Spinal cord (tissue), 10 donors: ENCODE measurements at regions not wholly inside any gene's neighbourhood (a gene's known extent, or its start where the extent isn't known, plus 50 kb on each side); places are given as distances from the start of the nearest gene placed in this dataset. TPM values are rescaled to one million over a fixed set of nuclear protein-coding genes. Genes with fewer than 3 reads are reported as not detected.

ENCODE experiments used
- DNase-seq, 6 donors: peaks; one replicate each; pipeline versions ENCODE4 v3.0.0 to v3.0.0-alpha.2; 2013 to 2015; ENCODE audit warnings: low spot score in 6 of 6, low read depth in 4 of 6
- H3K27ac ChIP-seq: one replicate; pipeline ENCODE4 v1.5.1; 2013; ENCODE audit warnings: low read depth, low read length, control low read depth
- H3K27me3 ChIP-seq: one replicate; pipeline ENCODE4 v1.6.1; 2013; ENCODE audit warnings: low read length; ENCODE audit not compliant: control insufficient read depth, insufficient read depth
- H3K36me3 ChIP-seq: one replicate; pipeline ENCODE4 v1.6.1; 2013; ENCODE audit warnings: low read length; ENCODE audit not compliant: control insufficient read depth, insufficient read depth
- H3K4me1 ChIP-seq: one replicate; pipeline ENCODE4 v1.6.1; 2013; ENCODE audit warnings: low read length; ENCODE audit not compliant: control insufficient read depth, insufficient read depth
- H3K4me3 ChIP-seq: one replicate; pipeline ENCODE4 v1.5.1; 2013; ENCODE audit warnings: low read depth, low read length, control low read depth
- H3K9me3 ChIP-seq: one replicate; pipeline ENCODE4 v1.6.1; 2013; ENCODE audit warnings: low read length; ENCODE audit not compliant: control insufficient read depth, insufficient read depth
- WGBS: methylation state at CpG from one replicate; pipeline ENCODE4 v1.1.5; 2013; ENCODE audit warnings: missing lambda C conversion rate; ENCODE audit not compliant: insufficient coverage; 5-methylcytosine and 5-hydroxymethylcytosine counted together
- small RNA-seq: library from RNA; depleted of rRNA; stranded (forward); fragments of <200 nt; gene quantifications from one replicate; pipeline ENCODE3, GENCODE V24; 2014; ENCODE audit warnings: low replicate concordance
- donor health status: healthy.

DNA sequence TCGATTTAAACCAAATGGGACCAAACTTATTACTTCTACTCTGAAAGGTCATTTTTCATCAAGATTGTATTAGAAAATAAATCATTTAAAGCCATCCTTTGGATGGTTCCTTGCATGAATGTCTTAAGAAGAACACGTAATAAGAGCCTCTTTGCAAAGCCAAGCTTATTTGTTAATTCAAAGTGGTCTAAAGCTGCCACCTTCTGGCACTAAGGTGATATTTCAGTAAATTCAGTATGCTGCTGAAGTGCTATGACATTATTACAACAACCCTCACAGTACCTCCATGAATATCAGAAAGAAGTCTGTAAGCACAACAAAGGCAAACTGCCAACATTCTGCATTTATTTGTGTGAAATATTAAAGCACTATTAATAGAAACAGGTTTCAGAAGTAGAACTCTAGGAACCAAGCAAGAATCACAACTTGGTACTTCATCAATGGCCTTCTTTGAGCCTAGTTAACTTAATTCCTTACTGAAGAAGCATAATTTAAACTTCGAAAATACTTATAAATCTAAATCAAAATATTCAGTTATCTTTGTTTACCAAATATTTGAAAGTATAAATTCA lies 53.1 kb upstream of the TYRP1 start:
- no peaks in the 10 kb centered on the region for H3K9me3 ChIP-seq
- H3K27me3 ChIP-seq: no peaks in the 10 kb centered on the region
- no peak overlapping the region for H3K27ac ChIP-seq
- no peak overlapping the region for H3K4me3 ChIP-seq
- H3K4me1 ChIP-seq: no peaks in the 10 kb centered on the region
- no CpG with 5 or more reads among the region's 3 CpGs for WGBS
- DNase-seq: peak in 5 of 6 donors; percentile 15 to 93 (median 48)
- no peaks in the 10 kb centered on the region for H3K36me3 ChIP-seq

DNA sequence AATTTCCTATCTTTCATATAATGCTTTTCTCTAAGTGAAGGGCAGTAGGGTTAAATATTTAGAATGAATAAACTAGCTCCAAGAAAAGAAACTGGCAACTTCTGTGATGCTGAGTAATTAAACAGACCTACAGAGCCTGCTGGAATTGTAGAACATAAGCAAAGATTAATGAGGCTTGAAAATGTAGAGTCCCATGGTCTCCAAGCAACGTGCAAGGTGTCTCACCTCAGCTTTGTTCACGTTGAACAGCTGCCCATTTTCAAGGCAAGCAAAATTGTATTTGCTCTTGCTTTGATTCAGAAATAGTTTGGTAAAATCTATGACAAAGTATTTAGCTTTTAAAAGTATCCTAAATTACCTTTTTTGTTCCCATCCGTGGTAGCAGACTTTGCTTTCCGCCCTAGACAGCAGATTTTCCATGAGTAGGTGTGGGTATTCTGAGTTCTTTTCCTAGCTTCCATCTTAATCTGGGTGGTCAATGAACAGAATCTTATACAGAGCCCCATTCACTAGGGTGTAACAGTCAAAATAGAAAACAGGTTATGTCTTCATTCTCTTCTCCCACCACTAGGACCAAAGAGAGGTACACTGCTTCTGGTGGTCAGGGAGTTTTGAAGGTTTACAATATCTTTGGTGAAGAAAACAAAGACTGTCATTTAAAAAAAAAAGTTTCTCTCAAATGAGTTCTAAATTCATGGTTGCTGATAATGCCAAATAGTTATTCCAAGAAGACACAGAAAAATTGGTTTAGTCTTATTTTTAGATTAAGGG lies 52.1 kb upstream of the TYRP1 start:
- Histone ChIP-seq H3K9me3 (no peaks in the 10 kb centered on the region), H3K27me3 (no peaks in the 10 kb centered on the region), H3K27ac (no peak overlapping the region), H3K36me3 (no peaks in the 10 kb centered on the region), H3K4me3 (no peak overlapping the region), H3K4me1 (no peaks in the 10 kb centered on the region)
- WGBS: no CpG with 5 or more reads among the region's 4 CpGs
- peak in 1 of 6 donors; percentile 59 for DNase-seq

Small RNAs in the stretch of these regions (small RNA-seq; reads per million reads assigned to genes)
- gene AL161788.1 (not detected), gene AL162413.1 (not detected), gene AL592227.1 (not detected), gene RNU2-47P (0.20 reads per million, percentile 6 among the genes with 10 or more reads in this experiment)
